ENCODE measurements at regions not wholly inside any gene's neighbourhood (a gene's known extent, or its start where the extent isn't known, plus 50 kb on each side); places are given as distances from the start of the nearest gene placed in this dataset.
"Not testable (repeated sequence)": the region's sequence is repeated elsewhere in the genome, so short reads cannot be mapped to it uniquely, and the experiment has no call there.

GRCh38 chr11:87871056-87871455 lies 304.2 kb downstream of the RAB38 start:
- no peak for DNase-seq (ENCODE audit: low spot score)

DNA sequence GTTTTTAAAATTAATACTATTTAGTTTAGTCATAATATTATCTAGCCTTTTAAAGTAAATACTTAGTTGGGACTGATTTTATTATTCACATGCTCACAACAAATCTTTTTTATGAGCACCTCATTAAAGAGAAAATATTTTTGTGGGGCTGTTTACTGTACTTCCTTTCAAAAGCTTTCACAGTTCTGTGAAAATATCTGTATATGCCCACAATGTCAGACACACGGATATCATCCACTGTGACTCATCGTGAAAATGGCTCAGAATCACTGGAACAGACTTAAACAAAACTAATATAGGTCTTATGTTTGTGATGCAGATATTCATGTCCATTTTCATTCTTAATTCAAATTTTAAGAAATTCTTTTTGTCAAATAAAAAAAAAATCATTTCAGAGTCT lies 305.2 kb downstream of the RAB38 start:
- no peak for DNase-seq (ENCODE audit: low spot score)

- DNase-seq (ENCODE audit: low spot score), result no peak
Observed at GRCh38 chr11:87866951-87867350, 308.3 kb downstream of the RAB38 start.

DNA sequence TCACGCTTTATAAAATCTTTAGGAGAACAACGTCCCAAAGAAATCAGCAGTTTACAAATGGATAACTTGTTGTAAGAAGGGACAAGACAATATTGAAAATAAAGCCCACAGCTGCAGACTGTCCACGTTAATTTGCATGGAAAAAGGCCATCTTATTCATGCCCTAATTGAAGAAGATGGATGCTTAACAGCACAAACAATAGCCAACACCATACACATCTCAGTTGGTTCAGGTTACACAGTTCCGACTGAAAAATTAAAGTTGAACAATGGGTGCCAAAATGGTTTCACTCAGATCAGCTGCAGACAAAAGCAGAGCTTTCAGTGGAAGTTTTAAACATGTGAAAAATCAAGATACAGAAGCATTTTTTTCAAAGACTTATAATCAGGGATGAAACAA lies 314.2 kb downstream of the RAB38 start:
- DNase-seq (ENCODE audit: low spot score), result no peak

GRCh38 chr11:87859636-87860035 lies 315.6 kb downstream of the RAB38 start:
- no peak for DNase-seq (ENCODE audit: low spot score)

DNA sequence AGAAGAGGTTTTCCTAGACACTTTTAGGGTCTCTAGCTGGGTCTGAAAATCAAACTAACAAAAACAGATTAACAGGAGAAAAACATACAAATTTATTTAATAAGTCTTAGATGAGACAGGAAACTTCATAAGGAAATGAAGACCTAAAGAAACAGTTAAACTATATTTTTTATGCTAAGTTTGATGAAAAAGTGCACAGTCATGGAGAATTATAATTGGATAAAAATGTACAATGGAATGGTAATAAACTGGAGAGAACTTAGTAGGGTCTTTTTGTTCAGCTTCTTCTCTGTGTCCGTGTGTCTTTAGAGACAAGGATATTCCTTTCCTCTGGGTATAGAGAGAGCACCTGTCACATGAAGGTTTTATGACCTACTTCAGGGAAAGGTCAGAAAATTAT lies 323.4 kb downstream of the RAB38 start:
- DNase-seq (ENCODE audit: low spot score), result no peak

DNA sequence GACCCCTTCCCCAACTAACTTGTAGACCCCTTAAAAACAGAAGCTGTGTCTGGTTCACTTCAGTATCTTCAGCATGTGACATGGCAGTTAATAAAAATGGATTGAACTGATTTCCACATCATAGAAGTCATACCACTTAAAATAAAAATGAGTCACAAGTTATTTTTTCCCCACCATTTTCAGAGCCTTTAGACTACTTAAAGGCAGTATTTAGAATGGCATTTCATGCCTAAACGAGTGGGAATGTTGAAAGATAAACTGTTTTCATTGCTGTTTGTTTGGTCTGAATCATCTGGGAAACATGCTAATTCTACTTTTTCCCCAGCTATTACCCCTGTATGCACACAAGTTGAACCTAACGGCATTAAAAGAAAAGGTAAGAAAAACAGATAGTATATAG lies 324.0 kb downstream of the RAB38 start:
- peak; percentile 13 for DNase-seq (ENCODE audit: low spot score)

DNA sequence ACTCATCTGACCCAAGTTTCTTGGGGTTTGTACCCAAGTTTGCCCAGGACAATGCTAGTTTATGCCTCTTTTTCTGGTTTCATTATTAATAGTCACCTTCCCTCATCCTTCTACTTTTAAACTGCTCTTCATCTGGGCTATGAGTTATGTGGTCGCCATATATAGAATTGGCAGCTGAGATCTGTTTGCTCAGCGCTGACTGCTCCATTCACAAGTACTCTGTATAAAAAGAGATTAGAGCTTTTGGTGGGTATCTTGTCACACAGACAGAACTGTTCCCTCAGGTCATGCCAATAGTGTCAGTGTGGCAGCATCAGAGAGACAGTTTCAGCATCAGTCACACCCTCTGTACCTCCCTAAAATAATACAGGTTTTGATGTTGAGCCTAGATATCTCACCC lies 326.0 kb downstream of the RAB38 start:
- no peak for DNase-seq (ENCODE audit: low spot score)

DNA sequence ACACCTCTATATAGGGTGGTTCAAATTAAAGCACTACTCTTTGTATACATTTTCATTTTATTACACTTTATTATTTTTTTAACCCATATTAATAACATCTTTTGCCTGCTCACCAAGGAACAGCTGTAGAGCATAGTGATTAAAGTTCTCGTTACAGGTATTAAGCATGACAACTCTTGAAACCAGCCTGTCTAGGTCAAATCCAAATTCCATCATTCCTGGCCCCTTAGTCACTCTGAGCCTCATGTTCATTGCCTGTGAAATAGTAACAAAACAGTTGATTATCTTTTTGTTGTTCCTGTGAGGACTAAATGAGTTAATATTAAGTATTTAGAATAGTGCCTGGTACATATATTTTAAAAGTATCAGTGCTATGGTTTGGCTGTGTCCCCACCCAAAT lies 334.5 kb downstream of the RAB38 start:
- no peak for DNase-seq (ENCODE audit: low spot score)

- DNase-seq (ENCODE audit: low spot score), result no peak
Observed at GRCh38 chr11:87832211-87832610, 343.0 kb downstream of the RAB38 start.

DNA sequence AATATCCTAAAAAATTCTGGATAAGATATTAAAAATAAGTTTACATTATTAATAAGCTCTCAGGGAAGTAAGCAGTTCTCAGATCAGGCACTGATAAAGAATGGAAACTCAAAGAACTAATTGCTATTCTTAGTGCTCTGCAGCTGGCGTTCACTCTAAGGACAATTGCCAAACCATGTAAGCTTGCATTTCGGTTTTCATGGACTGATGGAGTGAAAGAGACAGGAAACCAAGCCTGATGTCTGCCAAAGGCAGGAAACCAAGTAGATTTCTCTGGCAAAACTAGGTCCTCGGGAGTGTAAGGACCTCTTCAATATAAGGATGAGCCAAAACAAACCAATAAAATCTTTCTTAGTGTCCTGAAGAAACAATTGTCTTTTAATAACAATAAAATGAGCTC lies 355.2 kb downstream of the RAB38 start:
- DNase-seq (ENCODE audit: low spot score), result no peak

DNA sequence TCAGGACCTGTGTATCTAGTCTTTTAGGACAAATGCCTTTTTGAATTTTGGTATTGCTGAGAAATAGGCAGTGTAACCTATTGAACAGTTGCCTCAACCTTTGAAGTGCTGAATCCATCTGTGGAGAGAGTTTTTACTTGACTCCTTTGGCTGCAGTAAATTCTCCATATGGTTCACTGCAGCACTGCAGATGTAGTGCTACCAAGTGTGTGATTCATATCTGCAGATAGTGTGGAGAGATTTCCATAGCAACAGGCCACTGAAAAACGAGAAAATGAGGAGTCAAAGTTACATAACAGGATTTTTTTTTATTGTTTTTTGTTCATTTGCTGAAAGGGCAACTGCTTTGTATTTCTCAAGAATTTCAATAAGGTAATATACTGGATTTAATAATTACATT lies 356.1 kb downstream of the RAB38 start:
- no peak for DNase-seq (ENCODE audit: low spot score)

DNA sequence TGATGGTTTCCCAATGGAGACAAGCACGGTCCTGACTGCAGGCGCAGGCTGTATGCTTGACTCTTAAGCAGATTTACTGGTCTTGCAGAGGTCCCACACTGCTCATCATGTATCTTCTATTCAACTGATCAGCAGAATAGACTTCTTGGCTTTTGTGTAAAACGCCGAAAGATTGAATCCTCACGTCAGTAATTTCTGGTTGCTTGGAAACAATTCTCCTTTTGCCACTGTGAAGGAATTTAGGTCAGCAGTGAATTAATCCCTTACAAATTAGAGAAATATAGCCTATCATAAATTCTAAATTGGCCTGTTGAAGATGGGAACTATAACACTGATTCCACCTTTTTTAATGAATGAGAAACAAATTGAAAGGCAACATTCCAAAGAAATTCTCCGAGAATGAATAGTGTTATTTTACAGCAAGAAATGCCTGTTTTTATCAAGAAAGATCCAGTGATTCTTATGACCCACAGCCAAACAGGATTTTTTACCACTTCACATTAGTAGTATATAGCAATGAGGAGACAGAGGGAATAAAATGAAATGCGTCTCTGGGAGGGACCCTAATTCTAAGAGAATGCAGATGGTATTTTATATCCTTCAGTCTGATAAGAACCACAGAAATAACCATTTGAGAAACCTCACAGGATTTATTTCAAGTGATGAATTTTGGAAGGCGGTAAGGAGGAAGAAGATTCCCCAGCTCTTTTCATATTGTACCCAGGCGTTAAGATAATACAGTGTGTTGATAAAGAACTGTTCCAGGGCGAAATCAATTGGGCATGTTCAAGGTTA lies 362.5 kb downstream of the RAB38 start:
- DNase-seq (ENCODE audit: low spot score), result no peak

DNA sequence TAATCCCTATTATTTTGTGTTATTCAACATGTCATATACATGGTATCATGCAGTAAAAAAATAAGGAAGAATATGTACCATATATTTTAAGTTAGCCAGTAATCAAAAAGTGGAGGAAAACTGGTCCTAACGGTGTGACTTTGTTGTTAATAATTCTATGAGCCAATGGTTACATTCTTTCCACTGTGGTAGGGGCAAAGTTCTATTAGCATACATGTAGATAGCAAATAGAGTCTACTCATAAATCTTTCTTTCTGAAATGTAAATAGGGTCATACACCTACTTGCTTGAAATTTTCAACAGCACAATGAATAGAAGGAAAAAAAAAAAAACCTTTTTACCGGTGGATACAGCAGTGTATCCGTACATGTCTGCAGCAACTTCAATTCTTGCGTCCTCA lies 364.8 kb downstream of the RAB38 start:
- DNase-seq (ENCODE audit: low spot score), result no peak

- DNase-seq (ENCODE audit: low spot score), result no peak
Observed at GRCh38 chr11:87809256-87809655, 366.0 kb downstream of the RAB38 start.

- no peak for DNase-seq (ENCODE audit: low spot score)
Observed at GRCh38 chr11:87804176-87804575, 371.1 kb downstream of the RAB38 start.

GRCh38 chr11:87803748-87804147 lies 371.5 kb downstream of the RAB38 start:
- DNase-seq (ENCODE audit: low spot score), result no peak

- DNase-seq (ENCODE audit: low spot score), result not testable (repeated sequence)
Observed at GRCh38 chr11:87784862-87785261, 390.4 kb downstream of the RAB38 start.

GRCh38 chr11:87780068-87780413 lies 395.2 kb downstream of the RAB38 start:
- no peak for DNase-seq (ENCODE audit: low spot score)

- DNase-seq (ENCODE audit: low spot score), result no peak
Observed at GRCh38 chr11:87779276-87780067, 395.8 kb downstream of the RAB38 start.

- no peak for DNase-seq (ENCODE audit: low spot score)
Observed at GRCh38 chr11:87778357-87778756, 396.9 kb downstream of the RAB38 start.

- DNase-seq (ENCODE audit: low spot score), result no peak
Observed at GRCh38 chr11:87775036-87775435, 400.2 kb downstream of the RAB38 start.

DNA sequence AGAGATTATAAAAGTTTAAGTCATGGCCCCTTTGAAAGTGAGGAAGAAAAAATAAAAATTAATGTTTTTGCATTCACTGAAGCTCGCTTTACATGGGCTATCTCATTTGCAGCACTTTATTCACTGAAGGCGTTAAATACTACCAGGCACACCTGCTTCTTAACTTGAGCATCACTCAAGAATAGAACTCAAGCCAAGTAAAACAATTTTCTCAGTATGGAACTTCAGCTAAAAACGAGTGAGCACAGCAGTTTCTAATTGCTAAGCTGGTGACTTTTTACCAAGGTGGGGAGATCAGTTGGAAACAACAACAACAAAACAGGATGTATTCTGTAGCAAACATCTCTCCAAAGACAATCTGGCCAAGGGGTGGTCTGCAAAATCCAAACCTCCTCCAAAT lies 405.6 kb downstream of the RAB38 start:
- no peak for DNase-seq (ENCODE audit: low spot score)

- no peak for DNase-seq (ENCODE audit: low spot score)
Observed at GRCh38 chr11:87767615-87768014, 407.6 kb downstream of the RAB38 start.
